ENCODE measurements at regions not wholly inside any gene's neighbourhood (a gene's known extent, or its start where the extent isn't known, plus 50 kb on each side); places are given as distances from the start of the nearest gene placed in this dataset.
A peak's percentile ranks its signal among the peaks of the same experiment; 100 is the strongest.

GRCh38 chr5:117463881-117464570 is 889.4 kb upstream of the SEMA6A start:
- DNase-seq, result no peak

GRCh38 chr5:117461966-117462365 is 887.3 kb upstream of the SEMA6A start:
- no peak for DNase-seq

- no peak for DNase-seq
Measured at GRCh38 chr5:117461403-117461802, 886.8 kb upstream of the SEMA6A start.

- DNase-seq, result no peak
Measured at GRCh38 chr5:117457656-117458055, 883.0 kb upstream of the SEMA6A start.

GRCh38 chr5:117456866-117457470 is 882.3 kb upstream of the SEMA6A start:
- no peak for DNase-seq

- peak; percentile 22 for DNase-seq
Measured at GRCh38 chr5:117455236-117456233, 880.9 kb upstream of the SEMA6A start.

GRCh38 chr5:117454716-117455212 is 880.1 kb upstream of the SEMA6A start:
- peak; percentile 68 for DNase-seq

- DNase-seq, result no peak
Measured at GRCh38 chr5:117436846-117437245, 862.2 kb upstream of the SEMA6A start.

- no peak for DNase-seq
Measured at GRCh38 chr5:117435203-117435602, 860.6 kb upstream of the SEMA6A start.

- DNase-seq, result no peak
Measured at GRCh38 chr5:117434254-117434653, 859.6 kb upstream of the SEMA6A start.

GRCh38 chr5:117433818-117434217 is 859.2 kb upstream of the SEMA6A start:
- no peak for DNase-seq

GRCh38 chr5:117431091-117431490 is 856.5 kb upstream of the SEMA6A start:
- no peak for DNase-seq

GRCh38 chr5:117425163-117425562 is 850.5 kb upstream of the SEMA6A start:
- no peak for DNase-seq

GRCh38 chr5:117424559-117424958 is 849.9 kb upstream of the SEMA6A start:
- no peak for DNase-seq

GRCh38 chr5:117417501-117417900 is 842.9 kb upstream of the SEMA6A start:
- DNase-seq, result no peak

- no peak for DNase-seq
Measured at GRCh38 chr5:117414926-117415325, 840.3 kb upstream of the SEMA6A start.

GRCh38 chr5:117411701-117412100 is 837.1 kb upstream of the SEMA6A start:
- no peak for DNase-seq

GRCh38 chr5:117405197-117405596 is 830.6 kb upstream of the SEMA6A start:
- DNase-seq, result no peak

GRCh38 chr5:117394506-117395157 is 820.0 kb upstream of the SEMA6A start:
- DNase-seq, result no peak

- no peak for DNase-seq
Measured at GRCh38 chr5:117393125-117393524, 818.5 kb upstream of the SEMA6A start.

GRCh38 chr5:117380316-117380715 is 805.7 kb upstream of the SEMA6A start:
- DNase-seq, result no peak

- no peak for DNase-seq
Measured at GRCh38 chr5:117379521-117379920, 804.9 kb upstream of the SEMA6A start.

- no peak for DNase-seq
Measured at GRCh38 chr5:117376748-117377147, 802.1 kb upstream of the SEMA6A start.
